ENCODE measurements at regions not wholly inside any gene's neighbourhood (a gene's known extent, or its start where the extent isn't known, plus 50 kb on each side); places are given as distances from the start of the nearest gene placed in this dataset.

DNA sequence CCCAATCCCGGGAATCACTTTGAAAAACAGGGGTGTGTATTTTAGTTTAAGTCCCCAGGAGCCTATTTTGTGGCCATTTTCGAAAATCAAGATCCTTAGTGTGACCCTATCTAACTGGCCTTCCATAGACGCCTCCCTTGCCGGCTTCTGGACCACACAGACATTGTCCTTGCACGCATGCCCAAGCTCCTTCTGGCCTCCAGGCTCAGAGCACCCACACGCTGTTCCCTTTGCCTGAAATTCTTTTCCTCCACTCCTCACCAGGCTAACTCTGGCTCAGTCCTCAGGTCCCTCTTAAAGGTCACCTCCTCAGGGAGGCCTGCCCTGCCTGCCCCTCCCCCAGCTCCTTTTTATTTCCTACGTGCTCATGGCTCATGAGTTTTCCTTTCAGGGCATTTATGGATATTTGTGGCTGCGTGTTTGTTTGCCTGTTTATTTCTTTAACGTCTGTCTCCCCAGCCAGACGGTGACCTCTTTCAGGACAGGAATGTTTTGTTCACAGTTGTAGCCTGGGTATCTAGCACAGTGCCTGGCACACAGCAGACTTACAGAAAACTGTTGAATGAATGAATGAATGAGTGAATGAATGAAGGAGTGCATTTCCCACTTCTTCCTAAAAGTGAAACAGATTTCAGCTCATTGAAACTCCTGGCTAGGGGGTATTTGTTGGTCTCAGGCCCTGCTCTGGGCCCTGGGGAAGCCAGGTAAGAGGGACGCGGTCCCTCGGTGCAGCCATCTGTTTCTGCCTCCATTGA, 79.1 kb upstream of the IER5L start:
- DNase-seq (ENCODE audit: low read depth), result no peak
- TF ChIP-seq, protein P1, sequence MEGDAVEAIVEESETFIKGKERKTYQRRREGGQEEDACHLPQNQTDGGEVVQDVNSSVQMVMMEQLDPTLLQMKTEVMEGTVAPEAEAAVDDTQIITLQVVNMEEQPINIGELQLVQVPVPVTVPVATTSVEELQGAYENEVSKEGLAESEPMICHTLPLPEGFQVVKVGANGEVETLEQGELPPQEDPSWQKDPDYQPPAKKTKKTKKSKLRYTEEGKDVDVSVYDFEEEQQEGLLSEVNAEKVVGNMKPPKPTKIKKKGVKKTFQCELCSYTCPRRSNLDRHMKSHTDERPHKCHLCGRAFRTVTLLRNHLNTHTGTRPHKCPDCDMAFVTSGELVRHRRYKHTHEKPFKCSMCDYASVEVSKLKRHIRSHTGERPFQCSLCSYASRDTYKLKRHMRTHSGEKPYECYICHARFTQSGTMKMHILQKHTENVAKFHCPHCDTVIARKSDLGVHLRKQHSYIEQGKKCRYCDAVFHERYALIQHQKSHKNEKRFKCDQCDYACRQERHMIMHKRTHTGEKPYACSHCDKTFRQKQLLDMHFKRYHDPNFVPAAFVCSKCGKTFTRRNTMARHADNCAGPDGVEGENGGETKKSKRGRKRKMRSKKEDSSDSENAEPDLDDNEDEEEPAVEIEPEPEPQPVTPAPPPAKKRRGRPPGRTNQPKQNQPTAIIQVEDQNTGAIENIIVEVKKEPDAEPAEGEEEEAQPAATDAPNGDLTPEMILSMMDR (conservative IDR thresholded peaks at IDR 0.05; ENCODE audit: low read depth, low read length), result no peak
- no peak overlapping the region for H3K4me3 ChIP-seq (ENCODE audit: low read depth, low read length)

DNA sequence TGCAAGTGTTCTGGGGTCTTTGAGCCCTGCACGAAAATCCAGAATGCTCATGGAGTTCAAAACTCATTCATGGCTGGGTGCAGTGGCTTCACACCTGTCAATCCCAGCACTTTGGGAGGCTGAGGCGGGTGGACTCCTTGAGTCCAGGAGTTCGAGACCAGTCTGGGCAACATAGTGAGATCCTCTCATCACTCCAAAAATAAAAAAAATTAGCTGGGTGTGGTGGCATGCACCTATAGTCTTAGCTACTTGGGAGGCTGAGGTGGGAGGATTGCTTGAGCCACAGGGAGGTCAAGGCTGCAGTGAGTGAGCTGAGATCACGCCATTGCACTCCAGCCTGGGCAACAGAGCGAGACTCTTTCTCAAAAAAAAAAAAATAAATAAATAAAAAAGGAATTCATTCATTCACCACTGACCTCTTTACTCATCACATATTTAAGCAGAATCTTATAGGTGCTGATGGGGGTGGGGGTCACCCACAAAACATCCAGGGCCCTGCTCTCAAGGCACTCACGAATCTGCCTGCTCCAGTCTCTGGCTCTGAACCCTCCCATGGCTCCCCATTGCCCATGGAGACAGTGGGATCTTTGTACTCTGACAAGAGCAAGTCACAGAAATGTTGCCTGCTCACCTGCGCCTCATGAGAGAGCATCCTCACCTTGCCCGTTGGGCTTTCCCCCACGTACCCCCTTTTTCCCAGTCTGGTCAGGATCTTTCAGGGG, 76.7 kb upstream of the IER5L start:
- H3K4me3 ChIP-seq (ENCODE audit: low read depth, low read length), result no peak overlapping the region
- TF ChIP-seq, protein P1 (conservative IDR thresholded peaks at IDR 0.05; ENCODE audit: low read depth, low read length), result no peak
- DNase-seq (ENCODE audit: low read depth), result no peak

DNA sequence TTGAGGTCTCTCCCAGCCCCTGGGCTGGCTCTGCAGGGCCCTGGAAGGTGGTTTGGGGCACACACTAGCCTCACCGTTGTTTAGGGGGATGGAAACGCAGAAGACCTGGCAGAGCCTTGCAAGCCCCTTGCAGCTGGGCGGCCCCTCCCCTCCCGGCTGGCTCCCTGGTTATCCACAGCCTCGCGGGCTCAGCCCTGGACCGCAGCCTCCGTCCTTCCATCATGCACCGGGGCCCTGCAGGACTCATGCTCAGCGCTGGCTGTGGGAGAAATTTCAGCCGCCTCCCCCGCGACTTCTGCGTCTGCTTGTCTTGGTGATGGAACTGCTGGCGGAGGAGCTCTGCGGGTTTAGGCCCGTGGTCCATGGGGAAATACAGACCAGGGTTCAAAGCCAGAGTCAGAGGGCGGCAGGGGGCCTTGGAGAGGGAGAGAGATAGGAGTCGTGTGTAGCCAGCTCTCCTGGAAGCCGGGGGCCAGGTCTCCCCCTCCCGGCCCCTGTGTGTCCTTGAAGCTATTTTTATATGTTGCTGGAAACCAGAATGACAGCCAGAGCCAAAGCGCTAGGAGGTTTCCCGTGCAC, 75.8 kb upstream of the IER5L start:
- no peak for DNase-seq (ENCODE audit: low read depth)
- TF ChIP-seq, protein P1 (conservative IDR thresholded peaks at IDR 0.05; ENCODE audit: low read depth, low read length), result no peak
- H3K4me3 ChIP-seq (ENCODE audit: low read depth, low read length), result no peak overlapping the region

DNA sequence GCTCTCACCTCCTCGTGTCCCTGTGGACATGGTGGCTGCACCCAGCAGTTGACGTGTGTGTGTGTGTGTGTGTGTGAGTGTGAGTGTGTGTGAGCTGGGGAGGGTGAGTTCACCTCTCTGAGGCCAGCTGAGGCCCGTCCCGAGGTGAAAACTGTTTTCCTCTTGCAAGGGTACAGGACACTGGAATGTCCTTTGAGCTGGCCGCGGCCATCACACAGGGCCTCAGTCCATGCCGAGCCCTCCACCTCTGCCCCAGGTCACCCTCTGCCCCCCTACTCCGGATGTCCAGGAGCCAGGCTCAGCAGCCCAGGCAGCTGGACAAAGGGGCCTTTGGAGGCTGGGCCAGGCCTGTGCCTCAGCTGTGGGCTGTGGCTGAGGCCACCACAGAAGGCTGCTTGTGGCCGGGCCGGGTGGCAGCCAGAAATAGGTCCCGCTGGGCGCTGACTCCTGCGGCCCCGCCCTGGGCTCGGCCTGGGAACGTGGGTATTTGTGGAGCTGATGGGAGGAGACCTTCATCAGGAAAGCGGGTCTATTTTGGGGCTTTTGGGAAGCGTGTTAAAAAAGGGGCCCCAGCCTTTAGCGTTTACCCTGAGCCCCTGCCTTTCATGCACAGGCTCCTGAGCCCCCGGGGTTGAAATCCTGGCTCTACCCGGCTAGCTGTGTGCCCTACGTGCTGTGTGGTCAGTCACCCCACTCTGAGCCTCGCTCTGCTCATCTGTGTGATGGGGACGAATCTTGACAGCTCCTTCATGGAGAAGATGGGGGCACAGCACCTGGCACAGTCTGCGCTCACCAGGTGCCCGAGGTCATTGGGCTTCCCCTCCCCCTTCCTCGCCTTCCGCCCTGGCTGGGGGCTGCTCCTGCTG, 75.1 kb upstream of the IER5L start:
- DNase-seq (ENCODE audit: low read depth), result no peak
- TF ChIP-seq, protein P1 (conservative IDR thresholded peaks at IDR 0.05; ENCODE audit: low read depth, low read length), result no peak
- no peak overlapping the region for H3K4me3 ChIP-seq (ENCODE audit: low read depth, low read length)

DNA sequence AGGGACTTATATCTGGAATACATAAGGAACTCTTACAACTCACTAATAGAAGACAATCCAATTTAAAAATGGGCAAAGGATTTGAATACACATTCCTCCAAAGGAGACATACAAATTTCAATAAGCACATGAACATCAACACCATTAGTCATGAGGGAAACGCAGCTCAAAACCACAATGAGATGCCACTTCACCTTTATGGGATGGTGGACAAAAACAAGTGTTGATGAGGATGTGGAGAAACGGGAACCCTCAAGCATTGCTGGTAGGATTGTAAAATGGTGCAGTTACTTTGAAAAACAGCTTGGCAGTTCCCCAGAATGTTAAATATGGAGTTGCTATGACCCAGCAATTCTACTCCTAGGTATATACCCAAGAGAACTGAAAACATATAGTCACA, 72.7 kb upstream of the IER5L start:
- DNase-seq (ENCODE audit: low read depth), result no peak
- TF ChIP-seq, protein P1 (conservative IDR thresholded peaks at IDR 0.05; ENCODE audit: low read depth, low read length), result no peak
- H3K4me3 ChIP-seq (ENCODE audit: low read depth, low read length), result no peak overlapping the region

DNA sequence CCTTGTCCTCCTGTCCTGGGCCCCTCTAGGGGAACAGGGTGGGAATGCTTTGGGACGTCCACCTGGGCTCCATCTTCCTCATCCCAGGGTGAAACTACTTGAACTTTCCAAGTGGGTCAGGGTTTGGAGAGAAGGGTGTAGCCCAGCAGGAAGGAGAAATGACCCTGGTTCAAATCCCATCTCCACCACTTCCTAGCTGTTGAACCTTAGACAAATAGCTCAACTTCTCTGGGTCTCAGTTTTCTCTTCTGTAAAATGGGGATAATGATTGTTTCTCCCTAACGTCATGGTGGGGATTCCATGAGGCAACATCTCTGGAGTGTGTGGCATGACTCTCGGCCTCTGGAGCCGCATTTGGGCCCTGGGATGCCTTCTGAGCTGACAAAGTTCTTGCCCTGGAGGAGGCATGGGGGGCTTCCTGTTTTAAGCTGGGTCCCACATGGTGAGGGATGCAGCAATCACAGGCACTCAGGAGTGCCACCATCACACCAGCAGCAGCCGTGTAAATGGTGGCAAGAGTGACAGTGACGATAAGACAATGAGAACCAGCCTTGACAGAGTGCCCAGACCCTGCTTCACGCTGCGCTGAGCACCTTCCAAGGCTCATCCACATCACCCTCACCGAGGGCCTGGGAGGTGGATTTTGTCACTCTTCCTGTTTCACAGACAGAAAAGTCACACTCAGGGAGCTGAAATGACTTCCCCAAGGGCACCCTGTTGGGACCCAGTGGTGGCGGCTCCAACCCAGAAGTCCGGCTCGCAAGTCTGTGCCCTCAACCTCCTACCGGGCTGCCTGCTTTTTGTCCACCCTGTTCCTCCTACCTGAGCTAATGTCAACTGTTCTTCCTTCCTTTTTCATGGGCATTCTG, 69.5 kb upstream of the IER5L start:
- no peak overlapping the region for H3K4me3 ChIP-seq (ENCODE audit: low read depth, low read length)
- TF ChIP-seq, protein P1 (conservative IDR thresholded peaks at IDR 0.05; ENCODE audit: low read depth, low read length), result no peak
- DNase-seq (ENCODE audit: low read depth), result no peak
